Sigmoid colon (tissue), 6 donors: ENCODE measurements at regions not wholly inside any gene's neighbourhood (a gene's known extent, or its start where the extent isn't known, plus 50 kb on each side); places are given as distances from the start of the nearest gene placed in this dataset.

Experiments used
- DNase-seq: peaks from one replicate; pipeline ENCODE4 v3.0.0-alpha.2; 2019
- H3K27ac ChIP-seq, 4 donors: fragments of 200-600 bp; sonication (generic); one replicate each; pipeline ENCODE4 v1.5.1; 2016 to 2019; ENCODE audit warnings: mild to moderate bottlenecking in 1 of 4
- H3K27me3 ChIP-seq, 3 donors: fragments of 200-600 bp; sonication (generic); one replicate each; pipeline ENCODE4 v1.5.1; 2019; ENCODE audit warnings: mild to moderate bottlenecking in 1 of 3
- H3K36me3 ChIP-seq, 4 donors: fragments of 200-600 bp; sonication (generic); one replicate each; pipeline ENCODE4 v1.5.1; 2016 to 2019
- H3K4me1 ChIP-seq, 4 donors: fragments of 200-600 bp; sonication (generic); one replicate each; pipeline ENCODE4 v1.5.1; 2017 to 2019
- H3K4me3 ChIP-seq, 4 donors: fragments of 200-600 bp; sonication (generic); one replicate each; pipeline ENCODE4 v1.5.1; 2017 to 2019; ENCODE audit warnings: mild to moderate bottlenecking in 2 of 4, moderate library complexity in 1 of 4
- H3K9me3 ChIP-seq, 4 donors: fragments of 200-600 bp in 3 of 4; sonication (generic) in 3 of 4; one replicate each; pipeline versions ENCODE4 v1.5.1 to v1.6.1; 2013 to 2019
- EP300 ChIP-seq, 4 donors: sonication (generic); formaldehyde crosslinking; IDR thresholded peaks; one replicate each; pipeline ENCODE4 v1.6.1; 2017; ENCODE audit warnings: antibody characterized with exemption in 4 of 4
- POLR2A ChIP-seq, 2 donors: fragments of 450-650 bp; IDR thresholded peaks; one replicate each; pipeline ENCODE4 v1.6.1; 2016; ENCODE audit warnings: antibody characterized with exemption in 2 of 2, mild to moderate bottlenecking in 2 of 2, moderate library complexity in 2 of 2
- POLR2AphosphoS5 ChIP-seq, 4 donors: sonication (generic); formaldehyde crosslinking; IDR thresholded peaks; one replicate each; pipeline ENCODE4 v1.6.1; 2017; ENCODE audit warnings: antibody characterized with exemption in 4 of 4
- WGBS, 2 donors: extraction: QIAGEN DNeasy Blood & Tissue Kit; methylation state at CpG; one replicate each; pipeline ENCODE4 v1.1.7; 2013; 5-methylcytosine and 5-hydroxymethylcytosine counted together
- intact Hi-C: fragments of 100-400 bp; cut with DNase I; formaldehyde crosslinking; loops from one replicate; pipeline ENCODE4 v1.15.1; 2023
- TF ChIP-seq, protein P1 (sequence below), 4 experiments: fragments of 450-650 bp in 3 of 4; fragments of 200-600 bp in 1 of 4; IDR thresholded peaks; one replicate each; pipeline ENCODE4 v1.5.1; 2016 to 2019; ENCODE audit warnings: antibody characterized with exemption in 4 of 4, mild to moderate bottlenecking in 3 of 4, moderate library complexity in 2 of 4
- donor health status: healthy with polysubstance abuse.
- donor health status: healthy.

DNA sequence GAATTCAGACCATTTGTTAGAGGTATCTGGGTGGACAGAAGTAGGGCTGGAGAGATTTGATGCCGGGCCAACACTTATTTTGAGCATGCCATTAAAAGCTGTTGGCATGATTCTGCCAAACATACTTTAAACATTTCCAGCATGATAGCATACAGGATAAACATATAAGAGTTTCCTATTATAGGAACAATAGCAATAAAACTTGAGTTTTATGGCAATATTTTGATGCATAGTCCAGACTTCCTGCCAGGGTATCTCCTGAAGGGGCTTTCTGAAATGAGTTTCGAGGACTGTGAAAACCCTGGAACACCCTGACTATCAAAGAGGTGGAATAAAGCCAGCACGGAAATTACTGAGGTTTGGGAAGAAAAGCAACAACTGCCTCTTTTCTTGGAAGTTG, 1398.0 kb upstream of the NXPH2 start:
- no peak for DNase-seq
- Histone ChIP-seq H3K4me3 (no peak overlapping the region), H3K36me3 (no peaks in the 10 kb centered on the region), H3K27me3 (no peaks in the 10 kb centered on the region), H3K4me1 (no peaks in the 10 kb centered on the region), H3K27ac (no peak overlapping the region), H3K9me3 (no peaks in the 10 kb centered on the region)
- WGBS, 2 donors: 31 to 45% methylated on average over 3 of the region's 3 CpGs
- intact Hi-C loops: no loop called here
- TF ChIP-seq POLR2A (IDR thresholded peaks at IDR 0.05) (no peak), EP300 (IDR thresholded peaks at IDR 0.05) (no peak), POLR2AphosphoS5 (IDR thresholded peaks at IDR 0.05) (no peak)
- TF ChIP-seq, protein P1, sequence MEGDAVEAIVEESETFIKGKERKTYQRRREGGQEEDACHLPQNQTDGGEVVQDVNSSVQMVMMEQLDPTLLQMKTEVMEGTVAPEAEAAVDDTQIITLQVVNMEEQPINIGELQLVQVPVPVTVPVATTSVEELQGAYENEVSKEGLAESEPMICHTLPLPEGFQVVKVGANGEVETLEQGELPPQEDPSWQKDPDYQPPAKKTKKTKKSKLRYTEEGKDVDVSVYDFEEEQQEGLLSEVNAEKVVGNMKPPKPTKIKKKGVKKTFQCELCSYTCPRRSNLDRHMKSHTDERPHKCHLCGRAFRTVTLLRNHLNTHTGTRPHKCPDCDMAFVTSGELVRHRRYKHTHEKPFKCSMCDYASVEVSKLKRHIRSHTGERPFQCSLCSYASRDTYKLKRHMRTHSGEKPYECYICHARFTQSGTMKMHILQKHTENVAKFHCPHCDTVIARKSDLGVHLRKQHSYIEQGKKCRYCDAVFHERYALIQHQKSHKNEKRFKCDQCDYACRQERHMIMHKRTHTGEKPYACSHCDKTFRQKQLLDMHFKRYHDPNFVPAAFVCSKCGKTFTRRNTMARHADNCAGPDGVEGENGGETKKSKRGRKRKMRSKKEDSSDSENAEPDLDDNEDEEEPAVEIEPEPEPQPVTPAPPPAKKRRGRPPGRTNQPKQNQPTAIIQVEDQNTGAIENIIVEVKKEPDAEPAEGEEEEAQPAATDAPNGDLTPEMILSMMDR (IDR thresholded peaks at IDR 0.05): no peak

DNA sequence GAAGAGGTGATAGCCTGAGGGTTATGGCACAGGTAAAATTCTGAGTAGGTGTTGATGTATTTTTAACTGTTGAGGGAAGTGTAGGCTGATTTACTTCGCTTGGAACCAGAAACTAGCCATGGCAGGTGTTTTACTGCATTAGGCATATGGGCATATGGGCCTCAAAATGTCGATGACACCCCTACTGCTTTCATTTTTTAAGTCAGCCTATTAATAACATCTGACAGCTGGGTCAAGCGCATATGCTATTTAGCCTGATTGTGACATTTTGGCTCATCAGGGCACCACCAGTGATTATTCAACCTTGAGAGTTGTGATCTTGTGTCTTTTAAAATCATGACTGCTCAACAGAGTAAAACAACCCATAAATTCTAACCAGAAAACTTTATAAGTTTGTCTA, 1396.9 kb upstream of the NXPH2 start:
- TF ChIP-seq, protein P1 (IDR thresholded peaks at IDR 0.05): no peak
- TF ChIP-seq EP300 (IDR thresholded peaks at IDR 0.05): no peak
- no peak for TF ChIP-seq POLR2AphosphoS5 (IDR thresholded peaks at IDR 0.05)
- TF ChIP-seq POLR2A (IDR thresholded peaks at IDR 0.05): no peak
- H3K27ac ChIP-seq: no peak overlapping the region
- H3K4me3 ChIP-seq: no peak overlapping the region
- DNase-seq: no peak
- no peaks in the 10 kb centered on the region for H3K4me1 ChIP-seq
- H3K36me3 ChIP-seq: no peaks in the 10 kb centered on the region
- no peaks in the 10 kb centered on the region for H3K27me3 ChIP-seq
- H3K9me3 ChIP-seq: no peaks in the 10 kb centered on the region
- WGBS, 2 donors: 56 to 75% methylated on average over 3 of the region's 3 CpGs
- intact Hi-C loops: no loop called here

DNA sequence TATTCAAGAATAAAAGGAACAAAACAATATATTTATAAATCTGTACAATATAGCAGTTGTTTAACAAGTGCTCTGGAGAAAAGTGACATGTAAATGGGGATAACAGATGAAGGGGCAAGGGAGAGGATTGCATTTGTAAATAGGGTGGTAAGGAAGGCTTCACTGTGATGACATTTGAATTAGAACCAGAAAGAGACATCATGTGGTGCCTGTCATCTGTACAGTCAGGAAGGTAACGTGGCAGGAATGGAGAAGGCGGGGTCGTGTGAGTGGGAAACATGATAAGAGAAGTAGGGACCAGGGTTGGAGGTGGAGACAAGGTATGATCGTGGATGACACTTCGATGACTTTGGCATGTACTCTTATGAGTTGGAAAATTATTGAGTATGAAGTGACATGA, 1393.6 kb upstream of the NXPH2 start:
- H3K4me3 ChIP-seq: no peak overlapping the region
- DNase-seq: no peak
- H3K27ac ChIP-seq: no peak overlapping the region
- H3K4me1 ChIP-seq: no peaks in the 10 kb centered on the region
- H3K27me3 ChIP-seq: no peaks in the 10 kb centered on the region
- TF ChIP-seq POLR2AphosphoS5 (IDR thresholded peaks at IDR 0.05) (no peak), EP300 (IDR thresholded peaks at IDR 0.05) (no peak), POLR2A (IDR thresholded peaks at IDR 0.05) (no peak)
- TF ChIP-seq, protein P1 (IDR thresholded peaks at IDR 0.05): no peak
- no peaks in the 10 kb centered on the region for H3K9me3 ChIP-seq
- 75 to 81% methylated on average over 5 of the region's 5 CpGs for WGBS, 2 donors
- intact Hi-C loops: no loop called here
- H3K36me3 ChIP-seq: no peaks in the 10 kb centered on the region

DNA sequence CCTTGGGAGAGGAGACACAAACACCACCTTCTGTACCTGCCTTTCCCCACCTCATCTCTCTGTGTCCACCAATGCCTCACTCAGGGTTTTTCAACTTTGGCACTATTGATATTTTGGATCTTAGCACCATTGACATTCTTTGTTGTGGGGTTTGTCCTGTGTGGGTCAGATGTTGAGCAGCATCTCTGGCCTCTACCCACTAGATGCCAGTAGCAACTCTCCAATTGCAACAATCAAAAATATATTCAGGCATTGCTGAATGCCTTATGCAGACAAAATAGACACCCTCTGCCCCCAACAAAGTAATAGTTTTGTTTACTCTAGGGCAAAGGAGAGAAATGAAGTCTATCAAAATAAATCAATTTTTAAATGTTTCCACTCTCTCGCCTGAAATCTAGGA, 1384.3 kb upstream of the NXPH2 start:
- TF ChIP-seq POLR2AphosphoS5 (IDR thresholded peaks at IDR 0.05) (no peak), POLR2A (IDR thresholded peaks at IDR 0.05) (no peak), EP300 (IDR thresholded peaks at IDR 0.05) (no peak)
- TF ChIP-seq, protein P1 (IDR thresholded peaks at IDR 0.05): no peak
- intact Hi-C loops: no loop called here
- no peak for DNase-seq
- Histone ChIP-seq H3K27ac (no peak overlapping the region), H3K9me3 (no peaks in the 10 kb centered on the region), H3K36me3 (no peaks in the 10 kb centered on the region), H3K27me3 (no peaks in the 10 kb centered on the region), H3K4me1 (no peaks in the 10 kb centered on the region), H3K4me3 (no peak overlapping the region)
- WGBS, 2 donors: 73 to 79% methylated on average over 1 of the region's 1 CpG

DNA sequence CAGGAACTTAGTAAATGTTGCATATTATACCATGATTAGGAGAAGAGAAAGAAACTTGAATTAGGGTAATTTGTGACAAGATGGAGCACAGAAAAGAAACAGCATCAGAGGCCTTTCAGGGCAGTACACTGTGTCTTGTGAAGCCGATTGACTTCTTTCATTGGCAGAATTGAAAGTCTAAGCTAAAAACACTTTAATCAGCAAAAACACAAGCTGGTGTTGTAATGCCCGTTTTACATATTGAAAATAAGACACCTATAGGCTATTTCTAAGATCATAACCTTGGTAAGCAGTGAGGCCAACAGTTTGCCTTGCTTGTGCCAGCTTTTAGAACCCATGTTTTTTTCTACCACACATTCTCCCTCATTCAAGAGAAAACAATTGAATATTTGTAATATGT, 1378.1 kb upstream of the NXPH2 start:
- Histone ChIP-seq H3K4me3 (no peak overlapping the region), H3K27me3 (no peaks in the 10 kb centered on the region), H3K36me3 (no peaks in the 10 kb centered on the region), H3K4me1 (no peaks in the 10 kb centered on the region), H3K27ac (no peak overlapping the region), H3K9me3 (no peaks in the 10 kb centered on the region)
- 51 to 79% methylated on average over 2 of the region's 2 CpGs for WGBS, 2 donors
- no peak for DNase-seq
- TF ChIP-seq, protein P1 (IDR thresholded peaks at IDR 0.05): no peak
- TF ChIP-seq POLR2A (IDR thresholded peaks at IDR 0.05): no peak
- intact Hi-C loops: no loop called here
